Suprapubic skin (tissue), 4 donors: ENCODE measurements at regions not wholly inside any gene's neighbourhood (a gene's known extent, or its start where the extent isn't known, plus 50 kb on each side); places are given as distances from the start of the nearest gene placed in this dataset.

Source experiments
- DNase-seq, 2 donors: peaks; one replicate each; pipeline ENCODE4 v3.0.0-alpha.2; 2019; ENCODE audit warnings: low spot score in 2 of 2
- H3K27ac ChIP-seq: fragments of 200-600 bp; sonication (generic); one replicate; pipeline ENCODE4 v1.5.1; 2019
- H3K27me3 ChIP-seq: fragments of 200-600 bp; sonication (generic); one replicate; pipeline ENCODE4 v1.5.1; 2019
- H3K36me3 ChIP-seq: fragments of 200-600 bp; sonication (generic); one replicate; pipeline ENCODE4 v1.5.1; 2019
- H3K4me1 ChIP-seq: fragments of 200-600 bp; sonication (generic); one replicate; pipeline ENCODE4 v1.5.1; 2019
- H3K4me3 ChIP-seq: fragments of 200-600 bp; sonication (generic); one replicate; pipeline ENCODE4 v1.5.1; 2019; ENCODE audit warnings: mild to moderate bottlenecking
- H3K9me3 ChIP-seq: fragments of 200-600 bp; sonication (generic); one replicate; pipeline ENCODE4 v1.5.1; 2019
- CTCF ChIP-seq, 2 donors: fragments of 200-600 bp in 1 of 2; fragments of 450-650 bp in 1 of 2; sonication (generic) in 1 of 2; IDR thresholded peaks; one replicate each; pipeline ENCODE4 v1.5.1; 2016 to 2019; ENCODE audit warnings: antibody characterized with exemption in 2 of 2, mild to moderate bottlenecking in 1 of 2, moderate library complexity in 1 of 2
- EP300 ChIP-seq: sonication (generic); formaldehyde crosslinking; IDR thresholded peaks from one replicate; pipeline ENCODE4 v1.6.1; 2017; ENCODE audit warnings: antibody characterized with exemption
- POLR2A ChIP-seq, 2 donors: fragments of 450-650 bp; IDR thresholded peaks; one replicate each; pipeline ENCODE4 v1.6.1; 2017; ENCODE audit warnings: antibody characterized with exemption in 2 of 2, mild to moderate bottlenecking in 2 of 2, moderate library complexity in 2 of 2
- POLR2AphosphoS5 ChIP-seq, 3 donors: sonication (generic); formaldehyde crosslinking; IDR thresholded peaks; one replicate each; pipeline ENCODE4 v1.6.1; 2017; ENCODE audit warnings: antibody characterized with exemption in 3 of 3
- WGBS: methylation state at CpG from one replicate; pipeline ENCODE4 v1.1.5; 2018; 5-methylcytosine and 5-hydroxymethylcytosine counted together

GRCh38 chr2:158049129-158049855, 52.4 kb upstream of the UPP2 start:
- Histone ChIP-seq H3K9me3 (no peaks in the 10 kb centered on the region), H3K36me3 (no peaks in the 10 kb centered on the region), H3K4me3 (no peak overlapping the region), H3K27me3 (no peaks in the 10 kb centered on the region), H3K4me1 (no peaks in the 10 kb centered on the region), H3K27ac (no peak overlapping the region)
- WGBS, result 77% methylated on average over 3 of the region's 3 CpGs
- no peak for TF ChIP-seq POLR2A (IDR thresholded peaks at IDR 0.05)
- no peak for TF ChIP-seq POLR2AphosphoS5 (IDR thresholded peaks at IDR 0.05)
- TF ChIP-seq CTCF (IDR thresholded peaks at IDR 0.05), result no peak
- no peak for TF ChIP-seq EP300
- no peak for DNase-seq

- no peak for DNase-seq
- no peak overlapping the region for H3K4me3 ChIP-seq
- no peak overlapping the region for H3K27ac ChIP-seq
- H3K4me1 ChIP-seq, result no peaks in the 10 kb centered on the region
- H3K9me3 ChIP-seq, result no peaks in the 10 kb centered on the region
- WGBS, result 96% methylated on average over 3 of the region's 3 CpGs
- H3K36me3 ChIP-seq, result no peaks in the 10 kb centered on the region
- H3K27me3 ChIP-seq, result no peaks in the 10 kb centered on the region
- no peak for TF ChIP-seq POLR2AphosphoS5 (IDR thresholded peaks at IDR 0.05)
- no peak for TF ChIP-seq POLR2A (IDR thresholded peaks at IDR 0.05)
- no peak for TF ChIP-seq EP300
- TF ChIP-seq CTCF (IDR thresholded peaks at IDR 0.05), result no peak
These were observed 53.3 kb upstream of the UPP2 start for GRCh38 chr2:158048327-158048726.

- H3K9me3 ChIP-seq, result no peaks in the 10 kb centered on the region
- TF ChIP-seq CTCF (IDR thresholded peaks at IDR 0.05), result no peak
- TF ChIP-seq POLR2A (IDR thresholded peaks at IDR 0.05), result no peak
- TF ChIP-seq POLR2AphosphoS5 (IDR thresholded peaks at IDR 0.05), result no peak
- TF ChIP-seq EP300, result no peak
- DNase-seq, result no peak
- no peaks in the 10 kb centered on the region for H3K4me1 ChIP-seq
- no peaks in the 10 kb centered on the region for H3K36me3 ChIP-seq
- H3K4me3 ChIP-seq, result no peak overlapping the region
- H3K27ac ChIP-seq, result no peak overlapping the region
- 76% methylated on average over 5 of the region's 5 CpGs for WGBS
- no peaks in the 10 kb centered on the region for H3K27me3 ChIP-seq
These were observed 54.5 kb upstream of the UPP2 start for GRCh38 chr2:158047156-158047611.

GRCh38 chr2:158046121-158046880, 55.4 kb upstream of the UPP2 start:
- no peak overlapping the region for H3K4me3 ChIP-seq
- no peak overlapping the region for H3K27ac ChIP-seq
- H3K4me1 ChIP-seq, result no peaks in the 10 kb centered on the region
- TF ChIP-seq POLR2AphosphoS5 (IDR thresholded peaks at IDR 0.05), result no peak
- TF ChIP-seq CTCF (IDR thresholded peaks at IDR 0.05), result no peak
- no peak for TF ChIP-seq EP300
- no peak for TF ChIP-seq POLR2A (IDR thresholded peaks at IDR 0.05)
- 54% methylated on average over 4 of the region's 4 CpGs for WGBS
- DNase-seq, result no peak
- H3K9me3 ChIP-seq, result no peaks in the 10 kb centered on the region
- H3K27me3 ChIP-seq, result no peaks in the 10 kb centered on the region
- no peaks in the 10 kb centered on the region for H3K36me3 ChIP-seq

GRCh38 chr2:158045362-158045761, 56.3 kb upstream of the UPP2 start:
- no peak overlapping the region for H3K27ac ChIP-seq

More at GRCh38 chr2:158045362-158045761, 56.3 kb upstream of the UPP2 start:
- Histone ChIP-seq H3K36me3 (no peaks in the 10 kb centered on the region), H3K27me3 (no peaks in the 10 kb centered on the region), H3K9me3 (no peaks in the 10 kb centered on the region), H3K4me3 (no peak overlapping the region), H3K4me1 (no peaks in the 10 kb centered on the region)
- TF ChIP-seq CTCF (IDR thresholded peaks at IDR 0.05) (no peak), POLR2AphosphoS5 (IDR thresholded peaks at IDR 0.05) (no peak), EP300 (no peak), POLR2A (IDR thresholded peaks at IDR 0.05) (no peak)
- WGBS, result 67% methylated on average over 3 of the region's 3 CpGs
- no peak for DNase-seq
